Neural progenitor cell (in vitro differentiated cells): ENCODE measurements at regions not wholly inside any gene's neighbourhood (a gene's known extent, or its start where the extent isn't known, plus 50 kb on each side); places are given as distances from the start of the nearest gene placed in this dataset.

Source experiments
- EZH2 ChIP-seq: fragments of 200-600 bp; sonication (generic); IDR thresholded peaks from 2 replicates; pipeline ENCODE4 v1.6.1; 2017; ENCODE audit warnings: antibody characterized with exemption, mild to moderate bottlenecking, moderate library complexity
- EZH2phosphoT487 ChIP-seq: fragments of 200-600 bp; sonication (generic); IDR thresholded peaks from 2 replicates; pipeline ENCODE4 v1.6.1; 2017; ENCODE audit warnings: antibody characterized with exemption
- TF ChIP-seq, protein P1 (sequence below): fragments of 200-600 bp; sonication (generic); IDR thresholded peaks from 2 replicates; pipeline ENCODE4 v1.5.1; 2017; ENCODE audit warnings: antibody characterized with exemption, mild to moderate bottlenecking

DNA sequence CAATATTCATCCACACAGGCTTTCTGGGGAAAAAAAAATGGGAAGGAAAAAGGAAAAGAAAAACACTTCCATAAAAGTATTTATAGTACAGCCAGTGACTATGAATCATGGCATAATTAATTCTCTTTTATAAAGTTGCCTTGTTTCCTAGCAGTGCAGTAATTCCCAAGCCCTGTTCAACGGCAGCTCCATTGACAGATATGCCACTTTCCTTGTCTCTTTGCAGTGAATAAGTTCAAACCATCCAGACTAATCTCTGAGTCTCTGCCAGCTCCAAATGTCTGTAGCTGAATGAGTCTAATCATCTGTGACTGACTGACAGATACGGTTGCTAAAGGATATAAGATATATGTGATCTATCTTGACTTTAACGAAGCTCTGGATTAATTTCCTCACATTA, 52.9 kb upstream of the KCNJ16 start:
- TF ChIP-seq, protein P1, sequence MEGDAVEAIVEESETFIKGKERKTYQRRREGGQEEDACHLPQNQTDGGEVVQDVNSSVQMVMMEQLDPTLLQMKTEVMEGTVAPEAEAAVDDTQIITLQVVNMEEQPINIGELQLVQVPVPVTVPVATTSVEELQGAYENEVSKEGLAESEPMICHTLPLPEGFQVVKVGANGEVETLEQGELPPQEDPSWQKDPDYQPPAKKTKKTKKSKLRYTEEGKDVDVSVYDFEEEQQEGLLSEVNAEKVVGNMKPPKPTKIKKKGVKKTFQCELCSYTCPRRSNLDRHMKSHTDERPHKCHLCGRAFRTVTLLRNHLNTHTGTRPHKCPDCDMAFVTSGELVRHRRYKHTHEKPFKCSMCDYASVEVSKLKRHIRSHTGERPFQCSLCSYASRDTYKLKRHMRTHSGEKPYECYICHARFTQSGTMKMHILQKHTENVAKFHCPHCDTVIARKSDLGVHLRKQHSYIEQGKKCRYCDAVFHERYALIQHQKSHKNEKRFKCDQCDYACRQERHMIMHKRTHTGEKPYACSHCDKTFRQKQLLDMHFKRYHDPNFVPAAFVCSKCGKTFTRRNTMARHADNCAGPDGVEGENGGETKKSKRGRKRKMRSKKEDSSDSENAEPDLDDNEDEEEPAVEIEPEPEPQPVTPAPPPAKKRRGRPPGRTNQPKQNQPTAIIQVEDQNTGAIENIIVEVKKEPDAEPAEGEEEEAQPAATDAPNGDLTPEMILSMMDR = no peak
- no peak for TF ChIP-seq EZH2phosphoT487
- no peak for TF ChIP-seq EZH2
